ENCODE measurements at regions not wholly inside any gene's neighbourhood (a gene's known extent, or its start where the extent isn't known, plus 50 kb on each side); places are given as distances from the start of the nearest gene placed in this dataset.

GRCh38 chrX:10101269-10101668 lies 55.5 kb upstream of the CLCN4 start:
- TF ChIP-seq EZH2 (IDR thresholded peaks at IDR 0.05; ENCODE audit: borderline replicate concordance, low read depth, low read length, severe bottlenecking) (no peak), CTCF (IDR thresholded peaks at IDR 0.05; ENCODE audit: borderline replicate concordance, extremely low read depth, low read length, poor library complexity, severe bottlenecking) (no peak)
- H3K27ac ChIP-seq (ENCODE audit: low read length), result no peak overlapping the region
- no peak for ATAC-seq (ENCODE audit: insufficient read depth, low read depth)
- H2AFZ ChIP-seq (ENCODE audit: low read depth, low read length), result no peak overlapping the region
- H3K4me2 ChIP-seq (ENCODE audit: insufficient read depth, low read length), result no peak overlapping the region
- no peak overlapping the region for H3K9ac ChIP-seq (ENCODE audit: low read depth, low read length)
- H3K27me3 ChIP-seq (ENCODE audit: insufficient read depth, low read length, poor library complexity), result no peaks in the 10 kb centered on the region
- H3K36me3 ChIP-seq (ENCODE audit: insufficient read depth, low read length), result peaks cover 22% of the 10 kb centered on the region
- no peak for DNase-seq
- no peaks in the 10 kb centered on the region for H3K79me2 ChIP-seq (ENCODE audit: insufficient read depth, low read length)
- no peaks in the 10 kb centered on the region for H3K9me3 ChIP-seq (ENCODE audit: insufficient read depth, low read length, severe bottlenecking)
- no peak overlapping the region for H3K4me3 ChIP-seq (ENCODE audit: low read depth in 1 of 2, low read length in 2 of 2)
- H3K4me1 ChIP-seq (ENCODE audit: insufficient read depth, low read length), result peaks cover 37% of the 10 kb centered on the region
- H4K20me1 ChIP-seq (ENCODE audit: insufficient read depth, low read length), result no peaks in the 10 kb centered on the region

DNA sequence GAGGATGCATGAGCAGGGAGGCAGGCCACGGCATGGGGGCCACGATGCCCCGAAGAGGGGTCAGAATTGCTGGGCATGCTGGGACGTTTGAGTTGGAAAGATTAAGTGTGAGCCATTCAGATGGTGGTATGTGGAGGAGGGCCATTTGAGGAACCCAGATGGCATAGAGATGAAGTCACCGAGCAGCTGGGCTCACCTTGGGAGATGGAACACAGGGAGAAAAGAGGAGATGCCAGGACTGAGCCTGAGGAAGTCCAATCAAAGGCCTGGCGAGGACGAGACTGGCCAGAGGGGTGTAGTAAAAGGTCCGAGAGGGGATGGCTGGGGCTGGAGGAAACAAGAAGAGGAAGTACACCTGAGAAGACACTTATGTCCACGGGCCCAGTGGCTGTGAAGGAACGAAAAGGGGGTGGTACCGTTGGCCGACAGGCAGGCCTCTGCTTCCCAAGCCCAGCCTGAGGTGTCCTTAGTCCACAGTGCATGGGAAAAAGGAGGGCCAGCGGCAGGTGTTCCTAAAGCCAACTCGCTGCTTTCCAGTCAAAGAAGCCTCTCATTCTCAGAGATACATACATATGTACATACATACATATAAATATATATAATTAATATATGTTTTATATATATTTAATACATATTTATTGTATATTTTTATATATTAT lies 54.6 kb upstream of the CLCN4 start:
- H3K27ac ChIP-seq (ENCODE audit: low read length), result no peak overlapping the region

DNA sequence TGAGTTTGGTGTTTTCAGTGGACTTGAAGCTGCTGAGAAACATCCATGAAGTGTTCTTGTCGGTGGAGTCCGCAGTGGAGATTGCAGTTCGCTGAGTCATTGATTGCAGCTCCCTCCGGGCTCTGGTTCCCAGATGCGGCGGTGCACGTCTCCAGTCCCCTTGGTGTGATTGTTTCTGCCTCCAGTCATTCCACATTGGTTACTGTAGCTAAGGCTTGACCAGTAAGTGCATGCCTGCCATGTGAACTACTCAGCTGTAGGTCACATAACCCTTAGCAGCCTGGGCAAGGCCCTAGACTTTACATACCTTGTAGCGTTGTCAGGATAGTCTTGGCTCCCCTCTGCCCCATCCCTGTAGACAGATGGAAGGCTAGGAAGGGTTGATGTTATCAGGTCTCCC lies 53.8 kb upstream of the CLCN4 start:
- H2AFZ ChIP-seq (ENCODE audit: low read depth, low read length), result no peak overlapping the region
- ATAC-seq (ENCODE audit: insufficient read depth, low read depth) (no peak), DNase-seq (no peak)
- H3K9ac ChIP-seq (ENCODE audit: low read depth, low read length), result no peak overlapping the region
- no peaks in the 10 kb centered on the region for H3K27me3 ChIP-seq (ENCODE audit: insufficient read depth, low read length, poor library complexity)
- no peak overlapping the region for H3K4me3 ChIP-seq (ENCODE audit: low read depth in 1 of 2, low read length in 2 of 2)
- H4K20me1 ChIP-seq (ENCODE audit: insufficient read depth, low read length), result no peaks in the 10 kb centered on the region
- TF ChIP-seq CTCF (IDR thresholded peaks at IDR 0.05; ENCODE audit: borderline replicate concordance, extremely low read depth, low read length, poor library complexity, severe bottlenecking), result no peak
- no peak for TF ChIP-seq EZH2 (IDR thresholded peaks at IDR 0.05; ENCODE audit: borderline replicate concordance, low read depth, low read length, severe bottlenecking)
- peaks cover 45% of the 10 kb centered on the region for H3K4me1 ChIP-seq (ENCODE audit: insufficient read depth, low read length)
- peaks cover 22% of the 10 kb centered on the region for H3K36me3 ChIP-seq (ENCODE audit: insufficient read depth, low read length)
- H3K4me2 ChIP-seq (ENCODE audit: insufficient read depth, low read length), result no peak overlapping the region
- H3K27ac ChIP-seq (ENCODE audit: low read length), result peak overlapping the region; percentile 36; the same call in 1 of the 2 replicates
- H3K9me3 ChIP-seq (ENCODE audit: insufficient read depth, low read length, severe bottlenecking), result no peaks in the 10 kb centered on the region
- H3K79me2 ChIP-seq (ENCODE audit: insufficient read depth, low read length), result no peaks in the 10 kb centered on the region

More for the DNA sequence above, 54.6 kb upstream of the CLCN4 start:
- ATAC-seq (ENCODE audit: insufficient read depth, low read depth) (no peak), DNase-seq (no peak)
- Histone ChIP-seq H3K9ac (ENCODE audit: low read depth, low read length) (no peak overlapping the region), H3K27me3 (ENCODE audit: insufficient read depth, low read length, poor library complexity) (no peaks in the 10 kb centered on the region), H3K36me3 (ENCODE audit: insufficient read depth, low read length) (peaks cover 22% of the 10 kb centered on the region), H3K4me3 (ENCODE audit: low read depth in 1 of 2, low read length in 2 of 2) (no peak overlapping the region), H2AFZ (ENCODE audit: low read depth, low read length) (no peak overlapping the region), H3K4me2 (ENCODE audit: insufficient read depth, low read length) (no peak overlapping the region), H3K79me2 (ENCODE audit: insufficient read depth, low read length) (no peaks in the 10 kb centered on the region), H3K4me1 (ENCODE audit: insufficient read depth, low read length) (peaks cover 45% of the 10 kb centered on the region), H4K20me1 (ENCODE audit: insufficient read depth, low read length) (no peaks in the 10 kb centered on the region), H3K9me3 (ENCODE audit: insufficient read depth, low read length, severe bottlenecking) (no peaks in the 10 kb centered on the region)
- TF ChIP-seq EZH2 (IDR thresholded peaks at IDR 0.05; ENCODE audit: borderline replicate concordance, low read depth, low read length, severe bottlenecking) (no peak), CTCF (IDR thresholded peaks at IDR 0.05; ENCODE audit: borderline replicate concordance, extremely low read depth, low read length, poor library complexity, severe bottlenecking) (no peak)
